Omental fat pad (tissue), 3 donors: ENCODE measurements at regions not wholly inside any gene's neighbourhood (a gene's known extent, or its start where the extent isn't known, plus 50 kb on each side); places are given as distances from the start of the nearest gene placed in this dataset.
"Not testable (repeated sequence)": the region's sequence is repeated elsewhere in the genome, so short reads cannot be mapped to it uniquely, and the experiment has no call there.

Experiments
- ATAC-seq: fragments of 150-250 bp; one replicate; pipeline ENCODE4 v1.9.1; 2016; ENCODE audit warnings: mild to moderate bottlenecking, moderate library complexity; ENCODE audit not compliant: low FRiP score
- DNase-seq: peaks from one replicate; pipeline ENCODE4 v3.0.0-alpha.2; 2019; ENCODE audit warnings: low spot score
- TF ChIP-seq, protein P1 (sequence below), 3 donors: fragments of 450-650 bp; IDR thresholded peaks; one replicate each; pipeline ENCODE4 v1.5.1; 2016 to 2017; ENCODE audit warnings: antibody characterized with exemption in 3 of 3, mild to moderate bottlenecking in 3 of 3, moderate library complexity in 2 of 3

DNA sequence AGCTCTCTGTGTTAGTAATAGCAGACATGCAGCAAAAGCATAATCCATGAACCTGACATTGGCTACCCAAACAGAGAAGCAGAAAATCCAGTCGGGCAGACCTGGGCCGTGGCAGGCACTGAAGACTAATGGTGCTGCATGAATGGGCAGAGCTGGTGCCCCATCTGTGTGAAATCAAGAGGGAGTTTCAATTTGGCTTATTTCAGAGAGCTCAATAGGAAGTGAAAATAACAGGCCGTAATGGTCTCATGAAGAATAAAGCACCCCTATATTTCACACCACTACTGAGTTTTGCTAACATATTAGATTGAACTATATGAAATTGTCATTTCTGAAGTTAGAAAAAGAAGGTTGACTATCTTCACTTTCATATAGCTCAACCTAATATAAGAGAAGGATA is 149.7 kb downstream of the ENC1 start:
- TF ChIP-seq, protein P1, sequence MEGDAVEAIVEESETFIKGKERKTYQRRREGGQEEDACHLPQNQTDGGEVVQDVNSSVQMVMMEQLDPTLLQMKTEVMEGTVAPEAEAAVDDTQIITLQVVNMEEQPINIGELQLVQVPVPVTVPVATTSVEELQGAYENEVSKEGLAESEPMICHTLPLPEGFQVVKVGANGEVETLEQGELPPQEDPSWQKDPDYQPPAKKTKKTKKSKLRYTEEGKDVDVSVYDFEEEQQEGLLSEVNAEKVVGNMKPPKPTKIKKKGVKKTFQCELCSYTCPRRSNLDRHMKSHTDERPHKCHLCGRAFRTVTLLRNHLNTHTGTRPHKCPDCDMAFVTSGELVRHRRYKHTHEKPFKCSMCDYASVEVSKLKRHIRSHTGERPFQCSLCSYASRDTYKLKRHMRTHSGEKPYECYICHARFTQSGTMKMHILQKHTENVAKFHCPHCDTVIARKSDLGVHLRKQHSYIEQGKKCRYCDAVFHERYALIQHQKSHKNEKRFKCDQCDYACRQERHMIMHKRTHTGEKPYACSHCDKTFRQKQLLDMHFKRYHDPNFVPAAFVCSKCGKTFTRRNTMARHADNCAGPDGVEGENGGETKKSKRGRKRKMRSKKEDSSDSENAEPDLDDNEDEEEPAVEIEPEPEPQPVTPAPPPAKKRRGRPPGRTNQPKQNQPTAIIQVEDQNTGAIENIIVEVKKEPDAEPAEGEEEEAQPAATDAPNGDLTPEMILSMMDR (IDR thresholded peaks at IDR 0.05) = no peak
- DNase-seq = no peak
- no peak for ATAC-seq

DNA sequence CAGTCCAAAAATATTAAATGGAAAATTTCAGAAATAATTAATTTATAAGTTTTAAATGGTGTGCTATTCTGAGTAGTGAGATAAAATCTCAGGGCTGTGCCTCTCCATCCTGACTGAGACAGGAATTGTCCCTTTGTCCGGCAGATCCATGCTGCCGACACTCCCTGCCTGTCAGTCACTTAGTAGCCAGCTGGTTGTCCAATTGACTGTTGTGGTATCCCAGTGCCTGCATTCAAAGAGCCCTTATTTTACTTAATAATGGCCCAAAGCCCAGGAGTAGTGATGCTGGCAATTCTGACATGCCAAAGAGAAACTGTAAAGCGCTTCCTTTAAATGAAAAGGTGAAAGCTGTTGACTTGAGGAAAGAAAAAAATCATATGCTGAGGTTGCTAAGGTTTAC is 157.5 kb downstream of the ENC1 start:
- TF ChIP-seq, protein P1 (IDR thresholded peaks at IDR 0.05) = no peak
- ATAC-seq = no peak
- DNase-seq = no peak

DNA sequence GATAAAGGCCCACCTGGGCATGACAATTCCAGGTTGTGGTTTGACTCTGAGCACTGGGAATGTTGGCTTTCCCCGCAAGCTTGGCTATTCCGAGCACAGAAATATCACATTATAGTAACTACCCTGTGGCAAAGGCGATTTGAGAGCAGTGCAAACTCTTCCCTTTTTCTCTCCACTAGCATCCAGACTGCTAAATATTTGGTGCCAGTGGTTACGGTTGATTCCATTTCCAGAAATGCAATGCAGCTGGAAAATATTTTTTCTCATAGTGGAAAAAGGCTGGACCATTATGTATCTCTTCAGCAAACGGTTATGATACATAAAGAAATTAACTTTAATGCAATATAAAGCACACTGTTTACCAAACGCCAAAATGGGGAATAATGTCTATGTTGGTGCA is 158.0 kb downstream of the ENC1 start:
- ATAC-seq (no peak), DNase-seq (no peak)
- TF ChIP-seq, protein P1 (IDR thresholded peaks at IDR 0.05) = no peak

DNA sequence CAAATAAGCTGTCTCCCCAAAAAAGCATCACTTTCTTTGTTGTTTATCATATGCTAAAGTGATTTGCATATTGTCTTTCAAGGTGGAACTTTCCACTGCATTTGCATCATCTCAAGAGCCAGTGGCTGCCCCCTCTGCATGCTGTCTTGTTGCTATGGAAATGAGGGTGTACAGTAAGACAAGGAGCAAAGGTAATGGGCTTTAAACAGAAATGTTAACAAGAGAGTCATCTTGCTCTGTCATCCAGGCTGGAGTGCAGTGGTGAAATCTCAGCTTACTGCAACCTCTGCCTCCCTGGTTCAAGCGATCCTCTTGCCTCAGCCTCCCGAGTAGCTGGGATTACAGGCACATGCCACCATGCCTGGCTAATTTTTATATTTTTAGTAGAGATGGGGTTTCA is 159.2 kb downstream of the ENC1 start:
- DNase-seq, ATAC-seq: not testable (repeated sequence)

DNA sequence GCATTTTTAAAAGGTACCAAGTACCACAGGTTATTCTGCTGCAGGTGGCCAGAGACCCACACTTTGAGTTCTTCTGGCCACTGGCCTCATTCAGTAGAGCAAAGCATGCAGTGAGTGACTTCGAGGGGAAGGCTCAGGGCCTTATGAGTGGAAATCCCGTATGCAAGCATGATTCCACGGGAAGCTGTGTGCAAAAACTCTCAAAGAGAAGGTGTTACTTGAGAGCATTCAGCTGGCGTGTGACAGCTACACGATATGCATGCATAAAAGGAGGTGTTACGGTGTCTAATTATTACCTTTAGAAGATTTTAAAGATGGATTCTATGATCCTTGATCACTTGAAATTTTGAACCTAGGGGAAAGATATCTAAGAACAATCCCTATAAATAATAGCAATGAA is 160.3 kb downstream of the ENC1 start:
- ATAC-seq (no peak), DNase-seq (no peak)
- TF ChIP-seq, protein P1 (IDR thresholded peaks at IDR 0.05) = no peak

DNA sequence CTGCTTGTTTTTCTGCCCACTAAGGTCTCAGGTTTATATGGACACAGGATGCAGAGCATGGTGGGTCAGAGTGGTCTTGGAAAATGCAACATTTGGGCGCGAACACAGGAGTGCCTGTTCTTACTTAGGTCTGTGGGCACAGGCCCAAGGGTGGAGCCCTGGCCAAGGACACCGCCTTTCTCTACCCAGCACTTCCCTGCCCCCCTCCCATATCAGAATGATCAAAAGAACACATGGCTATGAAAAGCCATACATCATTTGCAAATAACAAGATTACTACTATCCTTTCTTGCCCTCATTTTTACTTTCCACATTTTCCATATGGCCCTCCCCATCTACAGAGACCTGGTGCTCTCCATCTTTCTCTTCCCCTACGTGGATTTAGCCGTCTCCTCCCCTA is 162.2 kb downstream of the ENC1 start:
- TF ChIP-seq, protein P1 (IDR thresholded peaks at IDR 0.05) = no peak
- ATAC-seq (no peak), DNase-seq (no peak)

DNA sequence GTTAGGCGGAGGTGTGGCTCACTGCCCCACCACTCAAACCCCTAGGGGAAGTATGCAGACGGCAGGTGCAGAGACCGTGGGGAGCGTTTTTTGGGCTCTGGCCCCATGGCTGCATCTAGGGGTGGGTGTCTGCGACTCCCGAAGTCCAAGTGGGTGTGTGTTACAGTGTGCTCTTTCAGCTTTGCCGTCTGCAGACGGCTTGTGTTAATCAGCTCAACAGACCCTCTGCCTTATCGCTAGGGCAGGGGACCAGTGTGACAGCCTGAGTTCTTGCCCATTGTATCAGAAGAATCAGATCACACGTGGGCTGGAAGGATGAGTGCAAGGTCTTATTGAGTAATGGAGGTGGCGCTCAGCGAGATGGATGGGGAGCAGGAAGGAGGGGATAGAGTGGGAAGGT is 162.8 kb downstream of the ENC1 start:
- DNase-seq = no peak
- no peak for ATAC-seq
- TF ChIP-seq, protein P1 (IDR thresholded peaks at IDR 0.05) = no peak
